ENCODE measurements at regions not wholly inside any gene's neighbourhood (a gene's known extent, or its start where the extent isn't known, plus 50 kb on each side); places are given as distances from the start of the nearest gene placed in this dataset.
"Not testable (repeated sequence)": the region's sequence is repeated elsewhere in the genome, so short reads cannot be mapped to it uniquely, and the experiment has no call there.

DNA sequence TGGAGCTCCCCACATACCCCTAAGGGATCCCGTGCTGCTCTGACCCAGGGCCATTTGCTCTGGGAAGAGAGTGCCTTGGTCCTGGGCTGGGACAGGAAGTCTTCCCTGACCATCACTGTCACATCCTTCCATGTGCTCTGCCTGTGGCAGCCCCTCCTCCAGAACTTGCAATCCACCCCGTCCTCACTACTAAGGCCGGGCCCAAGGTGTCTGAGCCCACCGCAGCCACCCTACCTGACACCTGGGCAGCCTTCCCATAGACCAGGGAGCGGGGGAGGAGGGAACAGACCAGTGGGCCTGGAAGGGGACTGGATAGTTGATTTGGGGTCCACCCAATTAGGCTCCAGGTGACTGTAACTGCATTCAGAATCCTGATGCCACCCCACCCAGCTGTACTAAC is 117.5 kb upstream of the CRHR1 start:
- Histone ChIP-seq H3K4me3 (no peak overlapping the region), H3K36me3 (no peaks in the 10 kb centered on the region), H3K27me3 (no peaks in the 10 kb centered on the region), H3K9me3 (no peaks in the 10 kb centered on the region), H3K27ac (no peak overlapping the region), H3K4me1 (no peaks in the 10 kb centered on the region)
- TF ChIP-seq POLR2AphosphoS5 (IDR thresholded peaks at IDR 0.05; ENCODE audit: insufficient read depth in 1 of 2, low read depth in 1 of 2) (no peak), POLR2A (IDR thresholded peaks at IDR 0.05) (no peak)
- TF ChIP-seq, protein P1, sequence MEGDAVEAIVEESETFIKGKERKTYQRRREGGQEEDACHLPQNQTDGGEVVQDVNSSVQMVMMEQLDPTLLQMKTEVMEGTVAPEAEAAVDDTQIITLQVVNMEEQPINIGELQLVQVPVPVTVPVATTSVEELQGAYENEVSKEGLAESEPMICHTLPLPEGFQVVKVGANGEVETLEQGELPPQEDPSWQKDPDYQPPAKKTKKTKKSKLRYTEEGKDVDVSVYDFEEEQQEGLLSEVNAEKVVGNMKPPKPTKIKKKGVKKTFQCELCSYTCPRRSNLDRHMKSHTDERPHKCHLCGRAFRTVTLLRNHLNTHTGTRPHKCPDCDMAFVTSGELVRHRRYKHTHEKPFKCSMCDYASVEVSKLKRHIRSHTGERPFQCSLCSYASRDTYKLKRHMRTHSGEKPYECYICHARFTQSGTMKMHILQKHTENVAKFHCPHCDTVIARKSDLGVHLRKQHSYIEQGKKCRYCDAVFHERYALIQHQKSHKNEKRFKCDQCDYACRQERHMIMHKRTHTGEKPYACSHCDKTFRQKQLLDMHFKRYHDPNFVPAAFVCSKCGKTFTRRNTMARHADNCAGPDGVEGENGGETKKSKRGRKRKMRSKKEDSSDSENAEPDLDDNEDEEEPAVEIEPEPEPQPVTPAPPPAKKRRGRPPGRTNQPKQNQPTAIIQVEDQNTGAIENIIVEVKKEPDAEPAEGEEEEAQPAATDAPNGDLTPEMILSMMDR (IDR thresholded peaks at IDR 0.05) = no peak
- intact Hi-C loops (cut with DNase I) = no loop called here
- no peak for DNase-seq (ENCODE audit: extremely low spot score in 2 of 2)

DNA sequence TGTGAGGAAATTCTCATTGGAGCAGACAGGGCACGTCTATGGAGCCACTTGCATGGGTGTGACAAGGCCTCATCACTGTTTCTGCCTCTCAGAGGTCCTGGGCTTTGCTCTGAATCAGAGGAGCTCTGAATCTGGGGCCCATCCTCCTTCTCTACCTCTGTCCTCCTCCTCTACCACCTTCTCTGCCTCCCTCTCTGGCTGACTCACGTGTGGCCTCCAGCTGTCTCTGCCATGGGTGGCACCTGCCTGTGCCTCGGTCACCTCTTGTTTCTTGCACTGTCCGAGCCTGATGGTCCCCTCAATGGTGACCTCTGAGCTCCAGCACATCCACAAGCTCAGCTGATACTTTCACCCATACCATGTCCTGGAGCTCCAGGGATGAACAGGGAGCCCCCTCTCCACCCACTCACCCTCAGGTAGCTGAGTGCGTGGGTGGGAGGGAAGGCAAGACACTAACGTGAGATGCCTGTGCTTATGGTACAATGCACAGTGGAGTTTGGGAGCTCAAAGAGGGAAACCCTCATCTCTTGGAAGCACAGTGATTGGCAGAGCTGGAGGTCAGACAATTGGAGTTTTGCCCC is 116.4 kb upstream of the CRHR1 start:
- H3K9me3 ChIP-seq = no peaks in the 10 kb centered on the region
- no peak overlapping the region for H3K27ac ChIP-seq
- no peak overlapping the region for H3K4me3 ChIP-seq
- intact Hi-C loops (cut with DNase I) = no loop called here
- no peaks in the 10 kb centered on the region for H3K36me3 ChIP-seq
- no peaks in the 10 kb centered on the region for H3K27me3 ChIP-seq
- no peak for DNase-seq (ENCODE audit: extremely low spot score in 2 of 2)
- H3K4me1 ChIP-seq = no peaks in the 10 kb centered on the region
- TF ChIP-seq, protein P1 (IDR thresholded peaks at IDR 0.05) = no peak
- no peak for TF ChIP-seq POLR2AphosphoS5 (IDR thresholded peaks at IDR 0.05; ENCODE audit: insufficient read depth in 1 of 2, low read depth in 1 of 2)
- TF ChIP-seq POLR2A (IDR thresholded peaks at IDR 0.05) = no peak

- no peaks in the 10 kb centered on the region for H3K9me3 ChIP-seq
- H3K27me3 ChIP-seq = no peaks in the 10 kb centered on the region
- no peak for TF ChIP-seq POLR2AphosphoS5 (IDR thresholded peaks at IDR 0.05; ENCODE audit: insufficient read depth in 1 of 2, low read depth in 1 of 2)
- TF ChIP-seq, protein P1 (IDR thresholded peaks at IDR 0.05) = no peak
- no peak for TF ChIP-seq POLR2A (IDR thresholded peaks at IDR 0.05)
- intact Hi-C loops (cut with DNase I) = no loop called here
- no peaks in the 10 kb centered on the region for H3K36me3 ChIP-seq
- no peak overlapping the region for H3K4me3 ChIP-seq
- no peak overlapping the region for H3K27ac ChIP-seq
- H3K4me1 ChIP-seq = no peaks in the 10 kb centered on the region
- DNase-seq (ENCODE audit: extremely low spot score in 2 of 2) = no peak
Observed at GRCh38 chr17:45668316-45668715, 115.8 kb upstream of the CRHR1 start.

DNA sequence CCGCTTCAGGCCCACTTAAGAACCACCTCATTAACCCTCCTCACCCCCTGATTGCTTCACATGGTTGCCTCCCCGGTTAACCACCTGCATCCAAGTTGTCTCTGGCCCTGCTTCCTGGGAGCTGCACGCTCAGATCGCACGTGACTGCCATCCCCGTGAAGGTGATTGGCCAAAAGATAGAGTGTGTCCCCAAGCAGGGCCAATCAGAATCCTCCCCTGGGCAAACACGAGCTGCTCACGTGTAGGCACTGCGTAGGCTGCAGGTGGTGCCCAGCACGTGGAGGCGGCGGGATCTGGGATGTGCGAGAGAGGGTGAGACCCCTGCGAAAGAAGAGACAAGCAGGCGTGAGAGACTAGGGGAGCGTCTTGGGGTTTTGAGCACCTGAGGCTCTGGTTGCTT is 111.8 kb upstream of the CRHR1 start:
- no peaks in the 10 kb centered on the region for H3K27me3 ChIP-seq
- no peaks in the 10 kb centered on the region for H3K4me1 ChIP-seq
- intact Hi-C loops (cut with DNase I) = no loop called here
- no peaks in the 10 kb centered on the region for H3K9me3 ChIP-seq
- H3K4me3 ChIP-seq = no peak overlapping the region
- no peak for TF ChIP-seq POLR2AphosphoS5 (IDR thresholded peaks at IDR 0.05; ENCODE audit: insufficient read depth in 1 of 2, low read depth in 1 of 2)
- DNase-seq (ENCODE audit: extremely low spot score in 2 of 2) = no peak
- H3K27ac ChIP-seq = no peak overlapping the region
- no peaks in the 10 kb centered on the region for H3K36me3 ChIP-seq

GRCh38 chr17:45672792-45673191 is 111.3 kb upstream of the CRHR1 start:
- Histone ChIP-seq H3K9me3 (no peaks in the 10 kb centered on the region), H3K27me3 (no peaks in the 10 kb centered on the region), H3K4me3 (no peak overlapping the region), H3K27ac (no peak overlapping the region), H3K4me1 (no peaks in the 10 kb centered on the region), H3K36me3 (no peaks in the 10 kb centered on the region)
- DNase-seq (ENCODE audit: extremely low spot score in 2 of 2) = no peak
- intact Hi-C loops (cut with DNase I) = no loop called here
- TF ChIP-seq, protein P1 (IDR thresholded peaks at IDR 0.05) = no peak
- TF ChIP-seq POLR2A (IDR thresholded peaks at IDR 0.05) (no peak), POLR2AphosphoS5 (IDR thresholded peaks at IDR 0.05; ENCODE audit: insufficient read depth in 1 of 2, low read depth in 1 of 2) (no peak)

DNA sequence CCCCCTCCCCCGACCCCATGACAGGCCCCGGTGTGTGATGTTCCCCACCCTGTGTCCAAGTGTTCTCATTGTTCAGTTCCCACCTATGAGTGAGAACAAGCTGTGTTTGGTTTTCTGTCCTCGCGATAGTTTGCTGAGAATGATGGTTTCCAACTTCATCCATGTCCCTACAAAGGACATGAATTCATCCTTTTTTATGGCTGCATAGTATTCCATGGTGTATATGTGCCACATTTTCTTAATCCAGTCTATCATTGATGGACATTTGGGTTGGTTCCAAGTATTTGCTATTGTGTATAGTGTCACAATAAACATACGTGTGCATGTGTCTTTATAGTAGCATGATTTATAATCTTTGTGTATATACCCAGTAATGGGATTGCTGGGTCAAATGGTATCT is 110.4 kb upstream of the CRHR1 start:
- DNase-seq (ENCODE audit: extremely low spot score in 2 of 2); H3K4me1 ChIP-seq; intact Hi-C loops (cut with DNase I): not testable (repeated sequence)

More for the DNA sequence above, 110.4 kb upstream of the CRHR1 start:
- not testable (repeated sequence) for H3K9me3 ChIP-seq, H3K27ac ChIP-seq, H3K4me3 ChIP-seq, H3K27me3 ChIP-seq, H3K36me3 ChIP-seq

Data from vagina (tissue), 2 donors.